GM18873 (cell line): ENCODE measurements at regions not wholly inside any gene's neighbourhood (a gene's known extent, or its start where the extent isn't known, plus 50 kb on each side); places are given as distances from the start of the nearest gene placed in this dataset.
"Not testable (repeated sequence)": the region's sequence is repeated elsewhere in the genome, so short reads cannot be mapped to it uniquely, and the experiment has no call there.

Experiments used
- ATAC-seq: cut with Tn5 transposase; IDR thresholded peaks from one replicate; pipeline ENCODE4 v1.9.1; 2021; ENCODE audit warnings: mild to moderate bottlenecking, moderate library complexity, moderate number of reproducible peaks; ENCODE audit not compliant: unreplicated experiment, low FRiP score

DNA sequence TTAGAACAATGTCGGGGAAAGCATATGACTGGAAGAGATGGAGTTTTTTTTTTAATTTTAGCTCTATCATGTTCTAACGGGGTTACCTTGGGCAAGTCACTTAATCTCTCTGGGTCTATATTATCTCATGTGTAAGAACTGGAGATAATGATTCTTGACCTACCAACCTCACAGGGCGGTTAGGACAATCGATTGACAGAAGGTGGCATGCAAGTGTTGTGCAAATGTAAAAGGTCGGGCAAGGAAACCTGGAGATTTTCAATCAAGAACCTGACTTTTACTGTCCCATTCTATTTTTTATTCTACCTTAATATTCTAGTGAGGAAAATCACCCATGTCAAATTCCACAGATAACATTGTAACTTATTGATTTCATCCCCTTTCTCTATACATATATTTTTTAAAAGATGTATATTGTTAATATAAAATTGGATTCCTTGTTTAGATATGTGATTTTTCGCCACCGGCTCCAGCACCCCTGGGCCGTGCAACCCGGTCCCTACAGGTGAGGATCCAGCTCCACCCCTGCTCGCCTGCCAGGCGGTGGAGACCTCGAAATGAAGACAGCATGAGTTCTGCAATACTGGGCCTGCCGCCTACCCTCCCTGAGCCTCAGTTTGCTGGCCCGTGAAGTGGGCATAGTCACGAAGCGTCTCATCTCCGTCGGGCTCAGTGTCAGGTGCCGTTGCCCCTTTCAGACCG is 497.6 kb upstream of the PHF14 start:
- no peak for ATAC-seq

DNA sequence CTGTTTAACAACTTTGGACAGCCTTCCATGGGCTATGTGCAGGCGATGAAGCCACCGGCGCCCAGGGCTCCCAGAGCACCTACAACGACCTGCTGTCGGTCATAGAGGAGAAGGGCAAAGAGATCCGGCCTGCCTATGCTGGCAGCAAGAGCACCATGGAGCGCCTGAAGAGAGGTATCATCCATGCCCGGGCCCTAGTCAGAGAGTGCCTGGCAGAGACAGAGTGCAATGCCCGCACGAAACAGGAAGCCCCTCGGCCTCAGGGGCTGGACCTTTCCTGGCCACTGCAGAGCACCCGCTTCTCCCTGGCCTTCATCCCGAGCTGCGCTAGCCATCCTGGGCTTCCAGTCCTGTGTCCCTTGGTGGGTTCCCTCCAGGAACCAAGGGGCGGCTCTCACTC is 497.0 kb upstream of the PHF14 start:
- no peak for ATAC-seq

DNA sequence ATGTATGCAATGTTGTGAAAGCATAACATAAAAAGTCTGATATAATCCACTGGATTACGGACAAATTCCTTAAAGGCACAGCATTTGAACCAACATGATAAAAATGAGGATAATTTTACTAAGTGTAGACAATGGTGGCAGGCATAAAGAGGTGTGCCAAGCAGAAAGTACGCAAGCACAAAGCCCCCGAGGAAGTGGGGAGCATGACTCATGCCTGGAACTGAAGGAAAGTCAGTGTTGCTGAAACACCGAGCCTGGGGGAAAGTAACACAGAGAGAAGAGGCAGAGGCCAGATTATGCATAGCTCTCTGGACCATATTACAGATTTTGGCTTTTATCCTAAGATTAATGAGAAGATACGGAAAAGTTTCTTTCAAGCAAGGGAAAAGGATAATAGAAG is 490.0 kb upstream of the PHF14 start:
- ATAC-seq: no peak

DNA sequence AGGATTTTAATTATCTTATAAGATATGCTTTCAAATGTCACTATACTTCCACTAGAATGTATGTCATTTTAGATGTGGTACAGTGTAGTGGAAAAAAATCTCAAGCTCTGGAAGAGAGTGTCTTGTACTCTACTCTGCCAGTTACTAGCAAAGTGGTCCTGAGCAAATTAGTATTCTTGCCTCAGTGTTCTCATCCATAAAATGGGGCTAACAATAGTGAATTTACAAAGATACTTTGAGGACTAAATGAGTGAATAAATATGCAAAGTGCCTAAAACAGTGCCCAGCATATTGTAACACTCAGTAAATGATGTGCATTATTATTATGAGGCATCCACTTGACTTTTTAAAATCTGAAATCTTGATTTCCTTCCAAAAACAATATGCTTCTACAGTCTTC is 488.9 kb upstream of the PHF14 start:
- no peak for ATAC-seq

DNA sequence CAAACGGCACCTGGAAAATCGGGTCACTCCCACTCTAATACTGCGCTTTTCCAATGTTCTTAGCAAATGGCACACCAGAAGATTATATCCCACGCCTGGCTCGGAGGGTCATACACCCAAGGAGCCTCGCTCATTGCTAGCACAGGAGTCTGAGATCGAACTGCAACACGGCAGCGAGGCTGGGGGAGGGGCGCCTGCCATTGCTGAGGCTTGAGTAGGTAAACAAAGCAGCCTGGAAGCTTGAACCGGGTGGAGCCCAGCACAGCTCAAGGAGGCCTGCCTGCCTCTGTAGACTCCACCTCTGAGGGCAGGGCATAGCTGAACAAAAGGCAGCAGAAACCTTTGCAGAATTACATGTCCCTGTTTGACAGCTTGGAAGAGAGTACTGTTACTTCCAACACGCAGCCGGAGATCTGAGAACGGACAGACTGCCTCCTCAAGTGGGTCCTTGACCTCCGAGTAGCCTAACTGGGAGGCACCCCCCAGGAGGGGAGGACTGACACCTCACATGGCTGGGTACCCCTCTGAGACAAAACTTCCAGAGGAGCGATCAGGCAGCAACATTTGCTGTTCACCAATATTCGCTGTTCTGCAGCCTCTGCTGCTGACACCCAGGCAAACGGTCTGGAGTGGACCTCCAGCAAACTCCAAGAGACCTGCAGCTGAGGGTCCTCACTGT is 472.3 kb upstream of the PHF14 start:
- ATAC-seq: not testable (repeated sequence)

DNA sequence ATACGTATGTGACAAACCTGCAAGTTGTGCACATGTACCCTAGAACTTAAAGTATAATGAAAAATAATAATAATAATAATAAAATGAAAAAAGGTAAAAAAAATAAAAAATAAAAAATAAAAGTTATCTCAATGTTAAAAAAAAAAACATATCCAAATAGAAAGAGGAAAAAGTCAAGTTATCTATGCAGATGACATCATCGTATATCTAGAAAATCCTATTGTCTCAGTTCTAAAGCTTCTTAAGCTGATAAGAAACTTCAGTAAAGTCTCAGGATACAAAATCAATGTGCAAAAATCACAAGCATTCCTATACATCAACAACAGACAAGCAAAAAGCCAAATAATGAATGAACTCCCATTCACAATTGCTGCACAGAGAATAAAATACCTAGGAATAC is 466.6 kb upstream of the PHF14 start:
- no peak for ATAC-seq

DNA sequence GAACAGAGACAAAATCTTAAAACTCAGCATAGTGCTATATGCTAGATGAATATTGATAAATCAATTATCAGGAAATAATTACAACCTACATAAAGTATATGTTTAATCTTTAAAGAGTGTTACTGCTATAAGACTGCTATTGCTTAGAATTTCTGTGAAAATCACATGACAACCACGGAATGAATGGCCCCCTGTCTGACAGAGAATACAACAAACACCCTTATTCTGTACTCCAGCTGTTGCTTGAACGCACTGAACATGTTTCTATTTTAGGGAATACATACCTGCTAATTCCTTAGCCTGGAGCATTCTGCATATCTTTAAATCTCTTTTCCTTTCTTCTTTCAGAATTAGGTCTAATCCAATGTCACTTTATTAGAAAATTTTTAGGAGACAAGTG is 452.4 kb upstream of the PHF14 start:
- no peak for ATAC-seq

DNA sequence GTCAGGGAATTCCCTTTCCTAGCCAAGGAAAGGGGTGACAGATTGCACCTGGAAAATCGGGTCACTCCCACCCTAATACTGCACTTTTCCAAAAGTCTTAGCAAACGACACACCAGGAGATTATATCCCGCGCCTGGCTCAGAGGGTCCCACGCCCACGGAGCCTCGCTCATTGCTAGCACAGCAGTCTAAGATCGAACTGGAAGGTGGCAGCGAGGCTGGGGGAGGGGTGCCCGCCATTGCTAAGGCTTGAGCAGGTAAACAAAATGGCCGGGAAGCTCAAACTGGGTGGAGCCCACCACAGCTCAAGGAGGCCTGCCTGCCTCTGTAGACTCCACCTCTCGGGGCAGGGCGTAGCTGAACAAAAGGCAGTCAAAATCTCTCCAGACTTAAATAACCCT is 440.2 kb upstream of the PHF14 start:
- not testable (repeated sequence) for ATAC-seq

DNA sequence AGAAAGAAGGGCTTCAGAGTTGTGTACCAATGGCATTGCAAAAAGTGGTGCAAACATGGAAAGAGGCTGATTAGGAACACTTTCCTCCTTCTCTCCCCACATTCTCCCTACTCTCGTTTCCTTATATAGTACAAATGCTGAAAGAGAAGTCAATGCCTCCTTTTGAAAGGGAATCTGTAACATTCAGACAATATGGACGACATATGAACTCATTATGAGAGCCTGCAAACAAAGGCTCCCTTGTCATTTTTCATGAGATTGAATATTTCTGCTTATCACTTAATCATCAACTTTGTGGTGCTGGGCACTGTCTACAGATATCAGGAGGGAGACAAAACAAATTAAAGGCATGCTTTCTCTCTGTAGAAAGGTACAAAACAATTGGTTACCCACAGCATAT is 437.1 kb upstream of the PHF14 start:
- no peak for ATAC-seq

DNA sequence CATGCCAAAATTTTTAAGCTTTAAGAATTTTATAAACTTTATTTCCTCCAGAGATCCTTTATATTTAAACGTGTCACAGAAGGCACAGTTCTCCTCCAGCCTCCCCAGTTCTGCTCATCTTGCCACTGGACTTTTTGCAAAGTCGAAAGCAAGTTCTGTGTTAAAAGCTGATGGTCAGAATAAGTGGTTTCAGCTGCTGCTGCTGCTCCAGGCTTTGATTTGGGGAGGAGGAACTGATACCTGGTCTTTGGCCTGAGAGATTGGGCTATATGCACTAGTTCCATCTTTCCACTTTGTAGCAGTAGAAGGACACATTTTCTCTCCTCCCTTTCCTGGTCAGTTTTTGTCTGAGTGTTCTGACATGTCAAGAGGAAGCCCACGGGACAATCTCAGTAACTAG is 435.9 kb upstream of the PHF14 start:
- ATAC-seq: no peak

DNA sequence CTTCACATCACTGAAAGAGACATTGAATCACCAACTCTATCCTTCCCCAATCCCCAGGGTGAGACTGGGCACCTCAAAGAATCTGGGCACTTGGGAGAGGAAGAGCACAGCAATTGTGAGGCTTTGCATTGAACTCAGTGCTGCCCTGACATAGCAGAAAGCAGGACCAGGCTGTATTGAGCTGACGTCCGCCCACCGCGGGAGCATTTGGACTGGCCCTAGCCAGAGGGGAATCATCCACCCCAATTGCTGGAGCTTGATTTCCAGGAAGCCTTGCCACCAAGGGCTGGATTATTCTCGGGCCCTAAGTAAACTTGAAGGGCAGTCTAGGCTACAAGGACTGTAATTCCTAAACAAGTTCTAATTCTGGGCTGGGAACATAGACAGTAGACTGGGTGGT is 416.3 kb upstream of the PHF14 start:
- ATAC-seq: no peak

DNA sequence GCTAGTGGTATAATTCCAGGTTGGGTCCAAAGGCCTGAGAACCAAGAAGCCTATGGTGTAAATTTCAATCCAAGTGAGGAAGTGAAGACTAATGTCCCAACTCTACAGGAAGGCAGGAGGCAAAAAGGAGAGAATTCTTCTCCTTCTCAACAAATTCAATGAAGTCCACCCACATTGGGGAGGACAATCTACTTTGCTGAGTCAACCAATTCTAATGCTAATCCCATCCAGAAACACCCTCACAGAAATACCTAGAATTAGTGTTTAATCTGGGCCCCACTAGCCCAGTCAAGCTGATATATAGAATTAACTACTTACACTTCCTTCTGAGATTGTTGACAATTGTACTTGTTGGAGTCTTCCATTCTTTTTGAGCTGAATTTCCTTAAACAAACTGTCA is 413.2 kb upstream of the PHF14 start:
- ATAC-seq: no peak

DNA sequence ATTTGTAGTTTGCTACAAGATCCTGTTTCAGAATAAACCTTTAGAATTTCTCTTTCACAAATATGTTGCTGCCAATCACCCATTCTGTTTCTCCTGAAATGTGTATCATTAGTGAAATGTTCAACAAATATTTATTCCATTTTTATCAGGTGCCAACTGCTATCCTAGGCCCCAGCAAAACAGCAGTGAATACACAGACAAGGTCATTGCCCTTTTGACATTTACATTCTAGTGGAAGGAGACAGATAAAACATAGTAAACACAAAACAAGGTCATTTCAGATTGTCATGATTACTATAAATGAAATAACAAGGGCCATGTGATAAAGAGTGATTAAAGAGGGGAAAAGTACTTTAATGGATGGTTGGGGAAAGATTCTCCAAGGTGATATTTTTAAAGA is 404.8 kb upstream of the PHF14 start:
- ATAC-seq: no peak

DNA sequence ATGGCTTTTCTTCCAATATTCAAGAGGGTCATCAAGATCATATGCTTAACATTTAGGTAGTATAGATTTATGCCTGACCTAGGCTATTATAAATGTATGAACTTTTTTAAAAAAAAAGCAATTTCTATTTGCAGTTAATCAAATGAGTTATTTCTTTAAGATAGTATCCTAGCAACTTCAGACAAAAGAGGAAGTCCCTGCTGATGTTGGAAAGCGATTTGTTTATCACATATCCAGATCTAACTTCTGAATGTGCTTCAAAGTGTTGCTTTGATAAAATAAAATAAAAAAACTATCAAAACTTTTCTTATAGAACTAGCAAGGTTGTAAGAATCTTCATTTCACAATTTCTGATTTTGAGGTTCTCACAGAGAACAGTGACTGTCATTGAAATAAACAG is 401.9 kb upstream of the PHF14 start:
- ATAC-seq: no peak

DNA sequence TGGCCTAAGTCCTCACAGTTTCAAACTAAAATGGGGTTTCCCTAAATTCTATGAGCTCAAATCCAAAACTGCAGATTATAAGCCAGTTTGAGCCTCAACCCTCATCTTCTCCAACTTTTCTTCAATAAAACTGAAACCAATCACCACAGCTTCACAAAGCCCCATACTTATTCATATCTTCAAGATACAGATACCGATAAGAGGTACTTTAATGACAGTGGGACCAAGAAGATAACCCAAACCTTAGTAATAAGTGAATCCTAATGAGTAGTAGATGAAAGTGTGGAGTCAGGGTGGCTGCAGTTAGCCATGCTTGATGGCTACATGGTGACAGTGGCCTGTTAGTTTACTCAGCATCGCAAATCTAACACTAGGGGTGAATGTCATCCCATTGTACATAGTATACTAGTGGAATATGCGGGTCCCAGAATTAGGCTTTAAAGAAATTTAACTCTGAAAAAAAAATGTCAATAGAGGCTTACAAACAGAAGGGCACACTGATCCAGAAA is 395.8 kb upstream of the PHF14 start:
- no peak for ATAC-seq

DNA sequence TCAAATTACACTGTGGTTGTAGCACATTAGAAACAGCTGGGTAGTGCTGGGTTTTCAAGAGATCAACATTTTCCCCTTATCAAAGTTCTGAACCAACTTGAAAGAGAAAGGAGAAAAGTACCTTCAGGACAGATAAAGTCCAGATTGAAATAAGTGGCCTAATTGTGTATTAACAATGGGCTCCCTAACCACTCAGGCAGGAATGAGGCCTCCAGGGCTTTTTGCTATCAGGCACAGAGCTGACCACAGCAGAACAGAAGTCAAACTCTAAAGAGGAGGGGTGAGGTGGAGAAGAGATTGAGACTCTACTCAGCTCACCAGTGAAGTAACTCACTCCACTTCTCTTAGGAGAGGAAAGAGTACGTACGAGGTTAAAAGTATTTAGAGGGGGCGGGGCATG is 394.1 kb upstream of the PHF14 start:
- no peak for ATAC-seq

DNA sequence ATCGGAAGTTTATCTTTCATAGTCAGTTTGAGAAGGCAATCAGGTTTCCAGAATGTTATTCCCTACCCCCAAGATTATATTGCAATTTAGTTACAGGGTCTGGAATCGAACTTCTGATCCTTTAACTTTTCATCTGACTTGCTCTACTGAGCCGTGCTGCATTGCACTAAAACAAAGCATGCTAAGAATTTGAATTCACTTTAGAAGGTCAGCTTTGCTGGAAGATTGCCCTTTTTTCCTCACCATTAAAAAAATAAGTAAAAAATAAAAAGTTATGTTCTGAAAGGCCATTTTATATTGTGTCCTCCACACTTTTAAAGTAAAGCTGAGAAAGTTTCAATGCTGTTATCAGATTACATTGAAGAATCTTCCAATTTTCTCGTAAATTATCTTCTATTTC is 388.8 kb upstream of the PHF14 start:
- ATAC-seq: no peak

DNA sequence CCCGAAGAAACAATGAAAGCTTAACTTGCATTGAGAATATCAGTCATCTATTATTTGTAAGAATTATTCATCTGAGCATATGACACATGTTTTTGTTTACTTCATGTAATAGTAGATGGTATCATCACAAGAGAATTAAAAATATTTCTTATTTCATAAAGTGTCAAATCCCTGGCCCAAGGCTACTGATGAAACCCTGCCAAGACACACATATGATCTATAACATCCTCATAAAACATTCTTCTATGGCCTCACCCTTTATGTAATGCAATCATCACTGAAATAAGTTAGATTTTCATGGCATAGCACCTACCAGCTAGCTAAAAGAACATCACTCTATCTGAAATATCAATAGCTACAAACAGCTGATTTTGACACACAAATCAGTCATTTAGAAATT is 385.6 kb upstream of the PHF14 start:
- ATAC-seq: no peak

DNA sequence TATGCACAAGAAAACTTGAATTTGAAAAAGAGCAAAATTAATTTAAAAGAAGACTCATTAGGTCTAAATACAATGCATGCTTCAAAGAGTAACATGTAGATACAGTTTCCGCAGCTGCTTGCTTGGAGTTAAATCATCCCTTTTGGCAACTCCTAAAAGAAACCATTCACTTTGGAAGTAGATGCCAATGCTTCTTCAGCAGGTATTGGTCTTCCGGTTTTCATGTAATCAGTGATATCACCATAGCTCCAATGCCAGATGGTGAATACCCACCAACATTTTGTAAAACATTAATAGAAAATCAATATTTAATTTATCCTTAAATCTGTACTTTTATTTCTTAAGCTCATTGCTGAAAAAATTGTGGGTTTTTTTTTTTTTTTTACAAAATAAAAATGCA is 381.1 kb upstream of the PHF14 start:
- no peak for ATAC-seq

DNA sequence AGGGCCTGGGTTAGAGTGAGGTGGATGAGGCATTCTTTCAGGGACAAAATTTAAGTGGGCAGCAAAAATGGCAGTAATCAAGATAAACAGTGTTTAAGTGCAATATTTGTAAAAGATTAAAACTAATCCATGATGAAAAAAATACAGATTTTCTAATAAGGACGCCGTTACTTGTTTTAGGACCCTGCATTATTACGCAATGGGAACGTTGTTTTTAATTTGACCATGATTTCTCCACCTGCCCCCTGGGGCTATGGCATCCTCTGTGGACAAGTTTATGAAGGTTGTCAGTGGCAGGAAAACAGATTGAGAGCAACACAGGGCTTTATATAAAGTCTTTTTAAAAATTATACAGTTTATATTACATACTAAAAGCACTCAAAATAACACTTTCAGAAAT is 380.6 kb upstream of the PHF14 start:
- ATAC-seq: no peak

DNA sequence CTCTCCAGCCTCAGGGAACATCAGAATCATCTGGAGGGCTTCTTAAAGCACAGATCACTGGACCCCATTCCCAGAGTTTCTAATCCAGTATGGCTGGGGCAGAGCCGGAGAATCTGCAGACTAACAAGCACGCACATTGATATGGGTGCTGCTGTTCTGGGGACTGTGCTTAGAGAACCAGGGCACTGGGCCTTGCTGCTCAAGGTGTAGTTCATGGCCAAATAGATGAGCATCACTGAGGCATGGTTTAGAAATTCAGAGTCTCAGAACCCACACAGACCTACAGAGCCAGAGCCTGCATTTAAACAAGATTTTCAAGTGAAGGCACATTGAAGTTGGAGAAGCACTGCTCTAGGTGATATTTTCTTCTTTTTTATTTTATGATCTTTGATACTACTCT is 376.8 kb upstream of the PHF14 start:
- ATAC-seq: no peak

DNA sequence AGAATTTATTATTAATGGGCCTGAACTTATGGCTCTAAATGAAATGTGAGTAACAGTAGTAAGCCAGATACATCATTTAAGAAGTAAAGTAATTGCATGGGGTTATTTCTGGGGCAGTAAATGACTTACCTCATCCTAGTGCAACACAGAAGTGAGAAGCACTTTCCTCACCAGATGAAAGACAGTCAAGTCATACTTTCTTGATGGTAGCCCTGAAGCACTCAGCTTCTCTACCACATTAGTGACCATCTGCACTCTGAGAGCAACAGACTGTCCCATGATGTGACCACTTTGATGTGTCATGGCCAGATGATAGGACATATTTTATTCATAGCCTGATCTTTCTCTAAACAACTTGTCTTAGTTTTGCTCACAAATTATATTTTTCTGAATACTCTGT is 369.5 kb upstream of the PHF14 start:
- ATAC-seq: no peak
